ENCODE measurements at regions not wholly inside any gene's neighbourhood (a gene's known extent, or its start where the extent isn't known, plus 50 kb on each side); places are given as distances from the start of the nearest gene placed in this dataset.

- TF ChIP-seq CTCF (IDR thresholded peaks at IDR 0.05 in 2 of 3, conservative IDR thresholded peaks at IDR 0.05 in 1 of 3; ENCODE audit: borderline replicate concordance in 1 of 3, insufficient read depth in 1 of 3, low read depth in 2 of 3, low read length in 2 of 3) (no peak), EZH2phosphoT487 (IDR thresholded peaks at IDR 0.05; ENCODE audit: borderline replicate concordance) (no peak), YY1 (IDR thresholded peaks at IDR 0.05; ENCODE audit: extremely low read depth, insufficient replicate concordance, low read depth, low read length) (no peak), ELF1 (IDR thresholded peaks at IDR 0.05; ENCODE audit: borderline replicate concordance, low read depth) (no peak), POLR2AphosphoS5 (IDR thresholded peaks at IDR 0.05; ENCODE audit: low read depth, low read length) (no peak), REST (IDR thresholded peaks at IDR 0.05; ENCODE audit: low read depth) (no peak), SP1 (IDR thresholded peaks at IDR 0.05; ENCODE audit: low read depth) (no peak), POLR2A (IDR thresholded peaks at IDR 0.05; ENCODE audit: borderline replicate concordance, extremely low read depth, insufficient read depth, insufficient read length) (no peak)
Observed at GRCh38 chr9:89657765-89658164, 53.0 kb downstream of the GADD45G start.
